Right forelimb (tissue), 1 donor: ENCODE measurements at regions not wholly inside any gene's neighbourhood (a gene's known extent, or its start where the extent isn't known, plus 50 kb on each side); places are given as distances from the start of the nearest gene placed in this dataset.
A peak's percentile ranks its signal among the peaks of the same experiment; 100 is the strongest.
"Not testable (repeated sequence)": the region's sequence is repeated elsewhere in the genome, so short reads cannot be mapped to it uniquely, and the experiment has no call there.

Source experiments
- DNase-seq: peaks from one replicate; pipeline ENCODE4 v3.0.0-alpha.2; 2018

GRCh38 chr15:84094720-84095119 lies 140.9 kb upstream of the GOLGA6L4 start:
- DNase-seq = not testable (repeated sequence)

GRCh38 chr15:84097053-84097452 lies 138.5 kb upstream of the GOLGA6L4 start:
- DNase-seq = not testable (repeated sequence)

- DNase-seq = no peak
Measured at GRCh38 chr15:84098604-84099003, 137.0 kb upstream of the GOLGA6L4 start.

- DNase-seq = no peak
Measured at GRCh38 chr15:84099181-84099580, 136.4 kb upstream of the GOLGA6L4 start.

GRCh38 chr15:84103345-84103744 lies 132.2 kb upstream of the GOLGA6L4 start:
- DNase-seq = no peak

DNA sequence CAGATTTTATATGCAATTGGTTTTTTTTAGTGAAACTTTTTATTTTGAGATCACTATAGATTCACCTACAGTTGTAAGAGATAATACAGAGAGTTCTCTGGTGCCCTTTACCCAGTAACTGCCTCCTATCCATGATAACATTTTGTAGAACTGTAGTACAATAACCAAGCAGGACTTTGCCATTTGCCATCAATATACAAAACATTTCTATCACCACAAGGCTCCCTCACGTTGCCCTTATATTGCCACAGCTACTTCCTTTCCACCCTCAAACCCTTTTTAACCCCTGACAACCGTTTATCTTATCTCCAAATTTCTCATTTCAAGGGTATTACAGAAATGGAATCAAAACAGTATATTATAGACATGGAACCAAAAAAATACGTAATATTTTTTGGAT lies 130.7 kb upstream of the GOLGA6L4 start:
- DNase-seq = no peak

- DNase-seq = no peak
Measured at GRCh38 chr15:84108728-84109127, 126.8 kb upstream of the GOLGA6L4 start.

DNA sequence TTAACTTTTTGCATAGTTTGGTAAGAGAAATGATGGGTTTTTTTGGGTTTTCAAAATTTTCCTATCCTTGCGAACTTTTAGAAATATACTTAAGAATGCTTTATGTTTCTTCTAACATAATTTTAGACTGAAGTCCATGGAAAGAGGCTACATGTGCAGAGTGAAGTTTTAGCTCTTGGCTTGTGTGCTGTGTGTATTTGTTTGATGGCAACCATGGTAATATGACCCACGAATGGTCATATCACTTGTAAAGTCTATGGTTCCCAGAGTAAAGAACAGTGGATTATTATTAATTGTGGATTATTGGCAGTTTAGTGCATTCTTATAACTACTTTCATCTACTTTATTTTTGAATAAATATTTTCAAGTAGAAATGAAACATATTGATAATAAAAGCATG lies 124.0 kb upstream of the GOLGA6L4 start:
- no peak for DNase-seq

- DNase-seq = no peak
Measured at GRCh38 chr15:84112025-84112424, 123.5 kb upstream of the GOLGA6L4 start.

- no peak for DNase-seq
Measured at GRCh38 chr15:84113919-84114318, 121.7 kb upstream of the GOLGA6L4 start.

GRCh38 chr15:84114680-84115079 lies 120.9 kb upstream of the GOLGA6L4 start:
- DNase-seq = not testable (repeated sequence)

- not testable (repeated sequence) for DNase-seq
Measured at GRCh38 chr15:84119351-84119750, 116.2 kb upstream of the GOLGA6L4 start.

GRCh38 chr15:84120903-84121302 lies 114.7 kb upstream of the GOLGA6L4 start:
- not testable (repeated sequence) for DNase-seq

GRCh38 chr15:84128706-84129105 lies 106.9 kb upstream of the GOLGA6L4 start:
- DNase-seq = not testable (repeated sequence)

- not testable (repeated sequence) for DNase-seq
Measured at GRCh38 chr15:84130098-84130831, 105.3 kb upstream of the GOLGA6L4 start.

DNA sequence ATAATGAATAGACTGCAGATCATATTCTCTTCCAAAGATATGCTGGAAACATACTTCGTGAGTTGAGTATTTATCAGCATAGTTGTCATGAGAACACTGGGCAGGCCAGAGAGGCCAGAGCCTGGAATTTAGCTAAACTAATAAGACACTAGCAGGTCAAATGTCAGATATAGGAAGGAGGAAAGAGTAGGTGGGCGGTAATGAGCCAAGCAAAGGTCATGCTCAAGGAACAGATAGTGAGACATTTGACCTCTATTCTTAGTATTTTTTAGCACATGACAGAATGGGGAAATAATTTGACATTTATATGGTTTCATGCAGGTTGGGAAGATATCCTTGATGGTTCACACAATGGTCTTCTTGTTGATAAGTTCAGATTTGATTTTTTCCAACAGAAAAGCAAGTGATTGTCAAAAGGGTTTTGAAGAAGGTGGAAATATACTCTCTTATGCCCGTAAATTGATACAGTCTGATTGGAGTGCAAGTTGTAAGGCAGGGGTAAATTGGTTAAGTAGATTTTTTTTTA lies 99.6 kb upstream of the GOLGA6L4 start:
- not testable (repeated sequence) for DNase-seq

GRCh38 chr15:84142888-84143337 lies 92.7 kb upstream of the GOLGA6L4 start:
- peak; percentile 82 for DNase-seq

GRCh38 chr15:84143753-84144314 lies 91.7 kb upstream of the GOLGA6L4 start:
- no peak for DNase-seq

DNA sequence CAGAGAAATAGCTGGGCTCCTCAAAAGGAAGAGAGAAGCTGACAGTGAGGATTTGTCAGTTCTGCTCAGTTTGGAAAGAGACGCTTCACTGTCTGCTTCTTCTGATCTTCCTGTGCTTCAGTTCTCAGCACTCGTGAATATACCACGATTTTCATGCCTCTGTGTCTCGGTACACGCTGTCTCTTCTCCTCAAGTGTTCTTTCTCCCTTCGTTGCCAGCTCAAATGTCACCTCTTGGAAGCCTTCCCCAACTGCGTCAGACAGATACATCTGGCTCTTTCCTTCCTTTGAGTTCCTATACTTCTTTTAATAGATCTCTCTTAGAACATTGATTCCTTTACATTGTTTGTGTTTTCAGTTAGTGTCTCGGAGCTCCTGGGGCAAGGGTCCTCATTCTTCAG lies 90.6 kb upstream of the GOLGA6L4 start:
- DNase-seq = not testable (repeated sequence)

DNA sequence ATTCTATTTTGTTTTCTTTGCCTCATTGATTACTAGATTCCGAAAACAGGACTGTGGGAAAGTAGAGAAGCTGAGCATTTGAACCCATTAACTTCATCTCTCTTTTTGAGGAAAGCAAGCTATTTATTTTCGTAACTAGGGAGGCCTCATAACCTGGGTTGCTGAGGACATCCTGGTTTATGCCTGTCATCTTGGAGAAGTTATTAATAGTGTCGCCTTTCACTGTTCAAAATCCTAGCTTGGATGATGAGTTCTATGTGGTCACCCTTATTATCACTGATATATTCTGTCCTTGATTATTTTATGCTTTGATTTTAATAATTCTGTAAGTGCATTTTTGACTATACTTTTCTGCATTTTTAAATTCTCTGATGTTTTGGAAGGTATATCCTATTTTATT lies 89.3 kb upstream of the GOLGA6L4 start:
- not testable (repeated sequence) for DNase-seq

- not testable (repeated sequence) for DNase-seq
Measured at GRCh38 chr15:84147307-84147706, 88.3 kb upstream of the GOLGA6L4 start.

DNA sequence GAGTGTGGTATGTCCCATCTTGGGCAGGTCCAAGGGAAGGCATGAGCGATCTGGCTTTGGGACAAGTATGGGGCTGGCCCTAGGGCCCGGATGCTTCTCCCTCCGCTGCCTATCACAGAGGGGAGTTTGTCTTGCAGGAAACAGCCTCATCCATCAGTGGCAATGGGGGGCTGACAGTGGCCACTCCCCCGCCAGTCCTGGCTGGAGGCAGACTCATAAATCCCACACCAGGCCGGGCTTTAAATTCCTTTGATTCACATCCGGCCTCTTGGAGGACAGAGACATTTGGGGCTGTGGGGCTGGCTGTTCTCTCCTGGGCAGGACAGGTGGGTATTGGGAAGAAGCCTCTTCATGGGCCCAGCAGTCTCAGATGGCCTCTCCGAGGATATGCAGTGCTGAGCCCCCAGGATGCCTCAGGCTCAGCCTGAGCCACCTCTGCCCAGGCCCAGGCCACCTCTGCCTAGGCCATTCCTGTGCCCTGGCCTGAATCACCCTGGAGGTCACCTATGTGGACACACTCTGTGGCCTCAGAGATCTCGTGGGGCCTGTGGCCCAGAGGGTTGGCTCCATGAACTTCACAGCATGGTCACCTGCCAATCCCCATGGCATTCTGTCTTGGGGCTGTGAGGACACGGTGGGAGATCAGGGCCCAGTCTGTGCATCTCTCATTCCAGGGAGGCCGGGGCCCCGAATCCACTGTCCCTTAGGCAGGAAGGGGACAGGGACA lies 84.2 kb upstream of the GOLGA6L4 start:
- no peak for DNase-seq

DNA sequence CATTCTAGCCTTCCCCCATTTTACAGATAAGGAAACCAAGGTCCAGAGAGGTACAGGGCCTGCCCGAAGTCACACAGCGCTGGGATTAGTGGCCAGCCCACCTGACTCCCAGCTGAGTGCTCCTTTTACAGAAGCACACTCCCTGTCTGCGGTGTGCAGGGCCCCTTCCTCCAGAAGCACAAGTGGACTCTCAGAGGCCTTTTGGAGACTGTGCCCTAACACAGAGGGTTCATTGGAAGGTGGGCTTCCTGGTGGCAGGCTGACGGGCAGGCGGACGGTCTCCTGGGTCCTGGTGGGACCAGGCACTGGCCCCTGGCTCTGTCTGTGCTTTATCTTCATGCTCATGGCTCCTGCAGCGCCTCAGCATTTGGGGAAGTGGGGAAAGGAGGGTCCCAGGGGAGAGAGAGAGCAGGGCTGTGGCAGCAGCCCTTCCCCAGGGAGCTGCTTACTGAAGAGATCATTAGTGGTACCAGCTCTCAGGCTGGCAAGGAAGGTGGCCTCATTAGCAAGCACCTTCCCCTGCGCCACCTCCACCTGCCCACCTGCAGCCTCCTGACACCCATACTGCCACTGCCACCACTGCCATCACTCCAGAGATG lies 83.1 kb upstream of the GOLGA6L4 start:
- DNase-seq = not testable (repeated sequence)
